ENCODE measurements at regions not wholly inside any gene's neighbourhood (a gene's known extent, or its start where the extent isn't known, plus 50 kb on each side); places are given as distances from the start of the nearest gene placed in this dataset.
"Not testable (repeated sequence)": the region's sequence is repeated elsewhere in the genome, so short reads cannot be mapped to it uniquely, and the experiment has no call there.

DNA sequence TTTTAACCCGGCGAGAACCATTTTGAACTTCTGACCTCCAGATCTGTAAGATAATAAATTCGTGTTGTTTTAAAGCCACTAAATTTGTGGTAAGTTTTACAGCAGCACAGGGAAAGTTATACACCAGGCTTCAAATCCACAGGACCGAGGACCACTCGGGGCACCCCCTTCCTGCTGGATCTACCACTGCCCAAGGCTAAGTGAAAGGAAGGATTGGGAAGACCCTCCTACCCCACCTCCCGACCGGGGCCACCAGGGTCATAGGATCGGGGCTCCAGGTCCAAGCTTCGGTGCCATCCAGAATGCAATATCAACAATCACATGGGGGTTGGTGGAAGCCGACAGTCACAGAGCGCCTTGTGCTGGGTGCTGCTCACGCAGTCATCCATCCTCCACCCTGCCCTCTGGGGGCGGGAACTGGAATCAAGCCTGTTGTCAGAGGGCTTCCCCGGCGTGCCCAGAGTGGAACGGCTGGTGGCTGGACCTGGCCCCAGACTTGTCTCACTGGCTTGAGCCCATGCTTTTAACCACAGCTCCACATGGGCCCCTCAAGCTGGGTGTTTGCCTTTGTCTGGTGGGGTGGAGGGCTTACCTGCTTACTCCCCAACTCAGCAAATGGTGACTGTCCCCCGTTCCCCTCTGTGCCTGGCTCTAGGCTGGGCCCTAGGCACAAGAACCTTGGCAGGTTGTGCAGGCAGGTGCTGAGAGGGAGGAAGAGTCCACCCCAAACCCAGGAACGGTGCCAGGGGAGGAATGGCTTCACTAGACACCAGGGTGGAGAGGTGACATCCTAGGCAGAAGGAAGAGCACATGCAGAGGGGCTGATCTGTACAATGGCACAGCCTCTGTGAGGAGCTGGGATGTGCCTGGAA lies 180.3 kb upstream of the RTL1 start:
- no peak for DNase-seq

GRCh38 chr14:101084436-101084826 lies 180.9 kb upstream of the RTL1 start:
- no peak for DNase-seq

GRCh38 chr14:101086926-101087325 lies 183.4 kb upstream of the RTL1 start:
- DNase-seq = no peak

DNA sequence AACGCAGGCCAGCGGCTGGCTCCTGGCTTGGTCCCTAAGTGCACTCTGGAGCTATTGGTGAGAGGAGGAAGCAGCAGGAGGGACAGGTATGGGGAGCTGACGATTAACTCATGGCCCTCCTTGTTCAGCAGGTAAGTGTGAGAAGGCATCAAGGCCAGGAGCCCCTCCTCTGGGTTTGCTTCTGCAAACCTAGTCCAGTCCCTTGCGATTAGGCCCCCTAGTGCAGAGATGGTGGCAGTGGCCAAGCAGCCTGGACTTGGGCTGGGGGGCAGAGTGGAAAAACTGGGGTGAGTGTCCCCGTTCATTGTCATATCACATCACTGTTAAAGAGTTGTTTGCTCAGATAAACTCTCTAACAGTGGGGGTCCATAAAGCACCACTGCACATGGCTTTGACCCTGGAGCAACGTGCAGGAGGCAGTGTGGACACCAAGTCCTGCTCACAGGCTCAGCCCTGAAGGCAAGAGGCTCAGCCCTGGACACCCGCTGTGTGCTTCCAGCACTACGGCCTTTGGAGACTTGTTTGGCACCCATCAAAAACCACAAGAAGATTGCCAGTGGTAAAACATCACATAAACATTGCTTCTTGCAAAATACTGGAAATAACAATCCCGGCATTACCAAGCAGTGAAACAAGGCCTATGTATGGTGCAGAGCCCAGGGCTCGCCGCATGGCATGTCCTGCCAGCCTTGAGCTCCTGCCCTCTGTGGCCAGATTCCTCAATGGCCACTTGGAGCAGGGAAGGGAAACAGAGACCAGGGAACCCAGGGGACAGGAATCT lies 184.3 kb upstream of the RTL1 start:
- no peak for DNase-seq

DNA sequence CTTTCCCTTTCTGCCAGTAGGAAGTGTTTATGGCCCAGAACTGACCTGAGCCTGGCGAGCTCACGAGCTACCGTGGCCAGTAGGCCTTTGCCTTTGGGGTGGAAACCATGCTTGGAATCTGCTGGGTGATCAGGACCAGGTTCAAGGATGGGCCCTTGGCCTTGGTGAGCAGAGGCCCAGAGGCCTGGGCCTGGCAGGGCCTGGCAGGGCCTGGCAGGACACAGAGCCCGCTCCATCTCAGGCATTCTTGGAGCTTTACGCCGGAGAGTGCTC lies 184.8 kb upstream of the RTL1 start:
- DNase-seq = no peak

GRCh38 chr14:101088714-101089113 lies 185.2 kb upstream of the RTL1 start:
- DNase-seq = no peak

- not testable (repeated sequence) for DNase-seq
Measured at GRCh38 chr14:101090478-101090877, 187.0 kb upstream of the RTL1 start.

- DNase-seq = no peak
Measured at GRCh38 chr14:101090976-101091375, 187.5 kb upstream of the RTL1 start.

DNA sequence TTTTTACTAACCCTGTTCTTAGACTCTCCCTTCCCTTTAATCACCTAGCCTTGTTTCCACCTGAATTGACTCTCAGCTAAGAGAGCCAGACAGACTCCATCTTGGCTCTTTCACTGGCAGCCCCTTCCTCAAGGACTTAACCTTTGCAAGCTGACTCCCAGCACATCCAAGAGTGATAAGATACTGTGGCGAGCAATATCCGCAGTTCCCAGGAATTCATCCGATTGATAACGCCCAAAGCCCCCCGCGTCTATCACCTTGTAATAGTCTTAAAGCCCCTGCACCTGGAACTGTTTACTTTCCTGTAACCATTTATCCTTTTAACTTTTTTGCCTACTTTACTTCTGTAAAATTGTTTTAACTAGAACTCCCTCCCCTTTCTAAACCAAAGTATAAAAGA lies 191.4 kb upstream of the RTL1 start:
- not testable (repeated sequence) for DNase-seq

DNA sequence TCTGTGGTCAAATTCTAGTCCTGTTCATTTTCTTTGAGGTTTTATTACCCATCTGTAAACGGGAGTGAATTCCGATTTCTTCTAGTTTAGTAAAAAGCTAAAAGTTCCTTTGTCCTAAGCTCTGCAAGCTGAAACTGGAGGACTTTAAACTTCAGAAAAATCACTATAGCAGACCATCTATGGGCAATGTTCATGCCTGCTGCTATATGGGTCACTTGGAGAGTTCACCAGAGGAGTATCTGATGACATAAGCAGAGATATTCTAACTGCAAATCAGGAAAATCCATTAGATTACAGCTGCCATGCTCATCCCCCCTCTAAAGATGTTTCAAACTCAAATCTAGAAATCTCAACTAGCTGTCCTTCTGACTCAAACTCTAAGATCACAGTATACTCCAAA lies 193.0 kb upstream of the RTL1 start:
- DNase-seq = no peak

GRCh38 chr14:101097109-101097793 lies 193.7 kb upstream of the RTL1 start:
- DNase-seq = no peak

- DNase-seq = no peak
Measured at GRCh38 chr14:101098177-101098576, 194.7 kb upstream of the RTL1 start.

- DNase-seq = no peak
Measured at GRCh38 chr14:101098641-101099040, 195.1 kb upstream of the RTL1 start.

DNA sequence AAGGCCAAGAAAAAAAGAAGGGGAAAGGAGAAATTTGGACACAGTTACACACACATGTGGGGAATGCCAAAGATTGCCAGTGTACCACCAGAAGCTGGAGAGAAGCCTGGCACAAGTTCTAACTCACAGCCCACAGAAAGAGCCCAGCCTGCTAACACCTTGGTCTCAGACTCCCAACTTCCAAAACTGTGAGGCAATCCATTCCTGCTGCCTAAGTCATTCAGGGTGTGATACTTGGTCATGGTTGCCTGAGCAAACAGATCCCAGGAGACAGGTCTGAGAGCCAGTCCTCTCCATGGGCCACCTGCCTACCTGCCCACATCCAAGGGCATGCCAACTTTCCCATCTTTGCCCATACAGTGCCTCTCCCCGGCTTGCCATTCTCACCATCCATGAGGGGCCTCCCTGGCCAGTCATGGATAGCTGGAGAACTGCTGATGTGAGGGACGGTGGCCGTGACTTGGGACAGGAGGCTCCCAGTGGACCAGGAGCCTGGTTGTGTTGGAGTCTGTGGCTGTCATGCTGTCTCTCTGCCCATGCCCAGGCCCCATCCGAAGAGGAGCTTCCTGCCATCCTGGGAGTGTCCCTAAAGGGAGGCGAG lies 198.0 kb upstream of the RTL1 start:
- no peak for DNase-seq

GRCh38 chr14:101102875-101103274 lies 199.4 kb upstream of the RTL1 start:
- no peak for DNase-seq

- no peak for DNase-seq
Measured at GRCh38 chr14:101103321-101103901, 199.9 kb upstream of the RTL1 start.

- no peak for DNase-seq
Measured at GRCh38 chr14:101104485-101104884, 201.0 kb upstream of the RTL1 start.

GRCh38 chr14:101105045-101105444 lies 201.5 kb upstream of the RTL1 start:
- no peak for DNase-seq

- DNase-seq = no peak
Measured at GRCh38 chr14:101108579-101109346, 205.2 kb upstream of the RTL1 start.

GRCh38 chr14:101109347-101109638 lies 205.8 kb upstream of the RTL1 start:
- no peak for DNase-seq

DNA sequence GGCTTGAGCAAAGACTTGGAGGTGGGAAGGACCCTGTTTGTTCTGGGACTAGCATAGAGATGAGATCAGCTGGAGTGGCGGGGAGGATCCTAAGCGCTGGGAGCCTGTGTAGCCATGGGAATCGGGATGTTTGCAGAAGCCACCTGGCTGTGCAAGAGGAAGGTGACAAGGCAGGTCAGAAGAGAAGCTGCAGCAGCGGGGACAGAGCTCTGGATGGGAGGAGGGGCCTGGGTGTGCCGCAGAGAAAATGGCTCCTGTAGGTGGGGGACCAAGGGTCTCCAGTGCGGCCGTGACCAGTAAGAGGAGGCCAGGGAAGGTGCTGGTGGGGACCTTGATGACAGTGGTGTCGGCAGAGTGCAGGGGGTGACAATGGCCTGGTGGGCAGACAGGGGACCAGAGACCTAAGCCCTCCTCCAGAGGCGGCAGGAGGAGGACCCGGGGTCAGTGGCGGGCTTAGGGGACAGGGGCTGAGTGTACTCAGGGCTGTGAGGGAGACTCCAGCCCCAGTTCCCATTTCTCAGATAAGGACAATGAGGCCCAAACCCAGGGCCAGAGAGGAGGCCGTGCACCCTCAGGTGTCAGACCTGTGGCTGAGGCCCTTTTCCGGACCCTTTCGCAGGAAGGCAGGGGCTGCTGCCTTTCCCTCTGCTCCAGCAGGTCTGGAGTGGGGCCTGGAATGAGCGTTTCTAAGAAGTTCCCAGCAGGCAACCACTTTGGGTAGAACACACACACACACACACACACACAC lies 206.6 kb upstream of the RTL1 start:
- no peak for DNase-seq
